OCI-LY3 (cell line): ENCODE measurements at regions not wholly inside any gene's neighbourhood (a gene's known extent, or its start where the extent isn't known, plus 50 kb on each side); places are given as distances from the start of the nearest gene placed in this dataset.

ENCODE experiments used
- EZH2phosphoT487 ChIP-seq: fragments of 200-600 bp; shearing (Covaris generic); IDR thresholded peaks from 2 replicates; pipeline ENCODE4 v1.6.1; 2018; ENCODE audit warnings: antibody characterized with exemption, mixed run types, low read depth
- TF ChIP-seq, protein P1 (sequence below): fragments of 200-600, 300-600 bp; sonication (generic); IDR thresholded peaks from 2 replicates; pipeline ENCODE4 v1.5.1; 2014; ENCODE audit warnings: antibody characterized with exemption, low read length, low read depth

DNA sequence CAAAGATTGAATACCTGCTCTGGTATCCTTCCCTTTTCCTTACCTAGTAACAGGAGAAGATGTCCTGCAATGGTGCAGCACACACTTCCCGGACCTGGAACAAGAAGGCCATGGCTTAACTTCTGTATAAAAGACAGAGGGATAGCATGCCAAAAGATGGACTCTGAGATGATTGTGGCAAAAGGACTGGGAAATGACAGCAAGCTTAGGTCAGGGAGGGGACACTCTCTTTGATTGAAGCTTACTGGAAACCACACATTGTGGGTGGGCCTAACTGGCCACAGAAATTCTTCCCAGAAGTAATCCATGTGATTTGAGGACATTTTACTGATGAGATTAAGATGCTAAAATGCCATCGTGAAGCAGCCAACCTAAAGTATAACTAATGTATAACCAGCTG, 71.0 kb upstream of the OTUD4 start:
- TF ChIP-seq, protein P1, sequence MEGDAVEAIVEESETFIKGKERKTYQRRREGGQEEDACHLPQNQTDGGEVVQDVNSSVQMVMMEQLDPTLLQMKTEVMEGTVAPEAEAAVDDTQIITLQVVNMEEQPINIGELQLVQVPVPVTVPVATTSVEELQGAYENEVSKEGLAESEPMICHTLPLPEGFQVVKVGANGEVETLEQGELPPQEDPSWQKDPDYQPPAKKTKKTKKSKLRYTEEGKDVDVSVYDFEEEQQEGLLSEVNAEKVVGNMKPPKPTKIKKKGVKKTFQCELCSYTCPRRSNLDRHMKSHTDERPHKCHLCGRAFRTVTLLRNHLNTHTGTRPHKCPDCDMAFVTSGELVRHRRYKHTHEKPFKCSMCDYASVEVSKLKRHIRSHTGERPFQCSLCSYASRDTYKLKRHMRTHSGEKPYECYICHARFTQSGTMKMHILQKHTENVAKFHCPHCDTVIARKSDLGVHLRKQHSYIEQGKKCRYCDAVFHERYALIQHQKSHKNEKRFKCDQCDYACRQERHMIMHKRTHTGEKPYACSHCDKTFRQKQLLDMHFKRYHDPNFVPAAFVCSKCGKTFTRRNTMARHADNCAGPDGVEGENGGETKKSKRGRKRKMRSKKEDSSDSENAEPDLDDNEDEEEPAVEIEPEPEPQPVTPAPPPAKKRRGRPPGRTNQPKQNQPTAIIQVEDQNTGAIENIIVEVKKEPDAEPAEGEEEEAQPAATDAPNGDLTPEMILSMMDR: no peak
- TF ChIP-seq EZH2phosphoT487: no peak
